Glutamatergic neuron (in vitro differentiated cells): ENCODE measurements at regions not wholly inside any gene's neighbourhood (a gene's known extent, or its start where the extent isn't known, plus 50 kb on each side); places are given as distances from the start of the nearest gene placed in this dataset.

Experiments used
- DNase-seq: peaks from one replicate; pipeline ENCODE4 v3.0.0; 2022
- H3K27ac Mint-ChIP-seq: one replicate; pipeline ENCODE4 v1.8.0; 2020; ENCODE audit warnings: mild to moderate bottlenecking, mixed read lengths, inconsistent platforms; ENCODE audit not compliant: unreplicated experiment
- H3K27me3 Mint-ChIP-seq: one replicate; pipeline ENCODE4 v1.8.0; 2020; ENCODE audit warnings: mild to moderate bottlenecking, moderate library complexity, mixed read lengths, inconsistent platforms; ENCODE audit not compliant: unreplicated experiment
- H3K36me3 Mint-ChIP-seq: one replicate; pipeline ENCODE4 v1.8.0; 2020; ENCODE audit warnings: mild to moderate bottlenecking, mixed read lengths, inconsistent platforms; ENCODE audit not compliant: unreplicated experiment
- H3K4me1 Mint-ChIP-seq: one replicate; pipeline ENCODE4 v1.8.0; 2020; ENCODE audit warnings: mild to moderate bottlenecking, low read depth, mixed read lengths, inconsistent platforms; ENCODE audit not compliant: unreplicated experiment
- H3K4me3 Mint-ChIP-seq: one replicate; pipeline ENCODE4 v1.8.0; 2020; ENCODE audit warnings: mild to moderate bottlenecking, mixed read lengths, inconsistent platforms; ENCODE audit not compliant: unreplicated experiment
- H3K9me3 Mint-ChIP-seq: one replicate; pipeline ENCODE4 v1.8.0; 2020; ENCODE audit warnings: mild to moderate bottlenecking, moderate library complexity, mixed read lengths, inconsistent platforms; ENCODE audit not compliant: unreplicated experiment
- TF ChIP-seq, protein P1 (sequence below): fragments of 200-600 bp; sonication (generic); IDR thresholded peaks from one replicate; pipeline ENCODE4 v1.5.0; 2021; ENCODE audit not compliant: partially characterized antibody, unreplicated experiment

GRCh38 chr4:77430847-77431246 lies 174.8 kb upstream of the CXCL13 start:
- Mint-ChIP-seq H3K9me3 (no peaks in the 10 kb centered on the region), H3K36me3 (no peaks in the 10 kb centered on the region), H3K4me3 (no peak overlapping the region), H3K4me1 (no peaks in the 10 kb centered on the region), H3K27ac (no peak overlapping the region), H3K27me3 (no peaks in the 10 kb centered on the region)
- TF ChIP-seq, protein P1, sequence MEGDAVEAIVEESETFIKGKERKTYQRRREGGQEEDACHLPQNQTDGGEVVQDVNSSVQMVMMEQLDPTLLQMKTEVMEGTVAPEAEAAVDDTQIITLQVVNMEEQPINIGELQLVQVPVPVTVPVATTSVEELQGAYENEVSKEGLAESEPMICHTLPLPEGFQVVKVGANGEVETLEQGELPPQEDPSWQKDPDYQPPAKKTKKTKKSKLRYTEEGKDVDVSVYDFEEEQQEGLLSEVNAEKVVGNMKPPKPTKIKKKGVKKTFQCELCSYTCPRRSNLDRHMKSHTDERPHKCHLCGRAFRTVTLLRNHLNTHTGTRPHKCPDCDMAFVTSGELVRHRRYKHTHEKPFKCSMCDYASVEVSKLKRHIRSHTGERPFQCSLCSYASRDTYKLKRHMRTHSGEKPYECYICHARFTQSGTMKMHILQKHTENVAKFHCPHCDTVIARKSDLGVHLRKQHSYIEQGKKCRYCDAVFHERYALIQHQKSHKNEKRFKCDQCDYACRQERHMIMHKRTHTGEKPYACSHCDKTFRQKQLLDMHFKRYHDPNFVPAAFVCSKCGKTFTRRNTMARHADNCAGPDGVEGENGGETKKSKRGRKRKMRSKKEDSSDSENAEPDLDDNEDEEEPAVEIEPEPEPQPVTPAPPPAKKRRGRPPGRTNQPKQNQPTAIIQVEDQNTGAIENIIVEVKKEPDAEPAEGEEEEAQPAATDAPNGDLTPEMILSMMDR = no peak
- DNase-seq = no peak

- no peak overlapping the region for H3K4me3 Mint-ChIP-seq
- H3K9me3 Mint-ChIP-seq = no peaks in the 10 kb centered on the region
- no peaks in the 10 kb centered on the region for H3K4me1 Mint-ChIP-seq
- H3K27me3 Mint-ChIP-seq = no peaks in the 10 kb centered on the region
- TF ChIP-seq, protein P1 = no peak
- no peaks in the 10 kb centered on the region for H3K36me3 Mint-ChIP-seq
- H3K27ac Mint-ChIP-seq = no peak overlapping the region
- no peak for DNase-seq
Observed at GRCh38 chr4:77431546-77431945, 174.1 kb upstream of the CXCL13 start.

DNA sequence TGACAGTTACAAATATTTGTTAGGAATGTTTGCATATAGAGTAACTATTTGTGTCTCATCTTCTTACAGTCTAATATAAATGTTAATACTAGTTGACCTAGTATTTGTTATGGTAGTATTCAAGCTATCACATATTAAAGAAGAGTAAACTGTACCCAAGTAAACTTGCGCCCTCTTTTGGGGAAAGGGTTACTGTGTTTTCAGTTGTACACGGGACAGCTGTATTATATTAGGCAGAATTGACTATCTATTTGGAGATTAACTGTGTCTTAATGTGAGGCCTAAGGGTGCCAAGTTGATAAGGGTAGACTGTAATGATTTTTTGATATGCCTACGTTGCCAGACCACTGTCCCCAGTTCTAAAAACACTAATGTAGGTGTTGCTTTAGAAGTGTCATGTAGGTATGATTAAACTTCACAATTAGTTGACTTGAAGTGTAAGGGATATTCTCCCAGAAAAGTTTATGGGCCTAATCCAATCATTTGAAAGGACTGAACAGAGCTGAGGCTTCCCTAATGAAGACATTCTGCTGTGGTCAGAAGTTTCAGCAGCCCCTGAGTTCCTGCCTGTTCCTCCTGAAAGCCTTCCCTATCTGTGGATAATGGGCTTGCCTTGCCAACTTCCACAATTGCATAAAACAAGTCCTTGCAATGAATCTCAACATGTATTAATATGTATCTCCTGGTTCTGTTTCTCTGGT lies 172.8 kb upstream of the CXCL13 start:
- Mint-ChIP-seq H3K36me3 (no peaks in the 10 kb centered on the region), H3K27ac (no peak overlapping the region), H3K9me3 (no peaks in the 10 kb centered on the region), H3K4me3 (no peak overlapping the region), H3K4me1 (no peaks in the 10 kb centered on the region), H3K27me3 (no peaks in the 10 kb centered on the region)
- no peak for DNase-seq
- TF ChIP-seq, protein P1 = no peak

DNA sequence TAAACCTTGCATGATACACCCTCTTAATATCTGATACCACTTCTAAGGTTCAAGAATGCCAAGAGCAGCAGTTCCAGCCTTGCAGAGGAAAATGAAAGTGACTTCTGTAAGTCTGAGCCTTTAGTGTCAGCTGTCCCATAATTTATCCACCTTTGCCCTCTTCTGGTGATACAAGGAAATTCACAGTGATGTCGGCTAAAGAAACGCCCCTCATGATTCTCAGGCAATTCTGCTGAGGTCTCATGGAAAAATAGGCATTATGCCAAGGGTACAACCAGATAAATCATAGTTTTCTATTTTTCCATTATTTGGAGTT lies 172.2 kb upstream of the CXCL13 start:
- Mint-ChIP-seq H3K27me3 (no peaks in the 10 kb centered on the region), H3K36me3 (no peaks in the 10 kb centered on the region), H3K9me3 (no peaks in the 10 kb centered on the region), H3K4me3 (no peak overlapping the region), H3K4me1 (no peaks in the 10 kb centered on the region), H3K27ac (no peak overlapping the region)
- TF ChIP-seq, protein P1 = peak; percentile 72
- no peak for DNase-seq

- Mint-ChIP-seq H3K36me3 (no peaks in the 10 kb centered on the region), H3K27ac (no peak overlapping the region), H3K4me3 (no peak overlapping the region), H3K27me3 (no peaks in the 10 kb centered on the region), H3K9me3 (no peaks in the 10 kb centered on the region), H3K4me1 (no peaks in the 10 kb centered on the region)
- TF ChIP-seq, protein P1 = no peak
- no peak for DNase-seq
Observed at GRCh38 chr4:77434299-77435092, 171.1 kb upstream of the CXCL13 start.
